WTC11 (cell line): ENCODE measurements at regions not wholly inside any gene's neighbourhood (a gene's known extent, or its start where the extent isn't known, plus 50 kb on each side); places are given as distances from the start of the nearest gene placed in this dataset.

Experiments
- ATAC-seq: fragments of 200-7000 bp; cut with Tn5 transposase; 2 replicates; pipeline ENCODE4 v1.10.0; 2021; ENCODE audit warnings: mild to moderate bottlenecking, moderate library complexity
- CTCF ChIA-PET: fragments of 300-600 bp; sonication (Branson Sonifier 250); formaldehyde crosslinking; loops from one replicate; lab custom pipeline; 2021; ENCODE audit warnings: antibody characterized with exemption; lab: Charles Lee
- POLR2A ChIA-PET: fragments of 350-600 bp; sonication (Branson Sonifier 250); formaldehyde crosslinking; loops from one replicate; lab custom pipeline; 2021; ENCODE audit warnings: antibody characterized with exemption; lab: Charles Lee
- DNase-seq: peaks from one replicate; pipeline ENCODE4 v3.0.0; 2021; ENCODE audit warnings: low spot score
- H3K27ac Mint-ChIP-seq: 2 replicates; pipeline ENCODE4 v1.8.0; 2021; ENCODE audit warnings: mixed read lengths
- H3K27me3 Mint-ChIP-seq: 2 replicates; pipeline ENCODE4 v1.8.0; 2021; ENCODE audit warnings: low read depth, mild to moderate bottlenecking, moderate library complexity, mixed read lengths
- H3K36me3 Mint-ChIP-seq: 2 replicates; pipeline ENCODE4 v1.8.0; 2021; ENCODE audit warnings: mixed read lengths
- H3K4me1 Mint-ChIP-seq: 2 replicates; pipeline ENCODE4 v1.8.0; 2022; ENCODE audit warnings: mixed read lengths
- H3K4me3 Mint-ChIP-seq: 2 replicates; pipeline ENCODE4 v1.8.0; 2021; ENCODE audit warnings: mild to moderate bottlenecking, moderate library complexity, mixed read lengths
- H3K9me3 Mint-ChIP-seq: 2 replicates; pipeline ENCODE4 v1.8.0; 2021; ENCODE audit warnings: mixed read lengths
- ATF1 ChIP-seq: sonication (generic); formaldehyde crosslinking; IDR thresholded peaks from 2 replicates; pipeline ENCODE4 v1.8.1; 2023; ENCODE audit warnings: mild to moderate bottlenecking, moderate library complexity, missing genetic modification reagents
- GRHL2 ChIP-seq: fragments of 250-450 bp; sonication (Bioruptor Pico); IDR thresholded peaks from 2 replicates; pipeline ENCODE4 v1.8.0; 2022; ENCODE audit warnings: mild to moderate bottlenecking, moderate library complexity; ENCODE audit not compliant: insufficient replicate concordance, severe bottlenecking
- MYBL2 ChIP-seq: sonication (generic); formaldehyde crosslinking; IDR thresholded peaks from 2 replicates; pipeline ENCODE4 v1.8.1; 2023; ENCODE audit warnings: mild to moderate bottlenecking, moderate library complexity, missing genetic modification reagents
- NR2C2 ChIP-seq: sonication (generic); formaldehyde crosslinking; IDR thresholded peaks from 2 replicates; pipeline ENCODE4 v1.8.0; 2022; ENCODE audit warnings: mild to moderate bottlenecking, missing genetic modification reagents
- RELA ChIP-seq: sonication (generic); formaldehyde crosslinking; IDR thresholded peaks from 2 replicates; pipeline ENCODE4 v1.8.1; 2022; ENCODE audit warnings: missing genetic modification reagents, mild to moderate bottlenecking, borderline replicate concordance
- SMAD3 ChIP-seq: sonication (generic); formaldehyde crosslinking; IDR thresholded peaks from 2 replicates; pipeline ENCODE4 v1.8.0; 2022; ENCODE audit warnings: missing genetic modification reagents, mild to moderate bottlenecking, borderline replicate concordance
- TEAD4 ChIP-seq: sonication (generic); formaldehyde crosslinking; IDR thresholded peaks from 2 replicates; pipeline ENCODE4 v1.8.0; 2022; ENCODE audit warnings: mild to moderate bottlenecking, missing genetic modification reagents
- TP53 ChIP-seq: sonication (generic); formaldehyde crosslinking; IDR thresholded peaks from 2 replicates; pipeline ENCODE4 v1.8.1; 2023; ENCODE audit warnings: mild to moderate bottlenecking, missing genetic modification reagents
- ZNF317 ChIP-seq: sonication (generic); formaldehyde crosslinking; IDR thresholded peaks from 2 replicates; pipeline ENCODE4 v1.8.1; 2023; ENCODE audit warnings: low read depth, mild to moderate bottlenecking, moderate library complexity, missing genetic modification reagents, borderline replicate concordance
- TF ChIP-seq, protein P1 (sequence below): sonication (generic); formaldehyde crosslinking; IDR thresholded peaks from 2 replicates; pipeline ENCODE4 v1.8.0; 2023; ENCODE audit warnings: mild to moderate bottlenecking, missing genetic modification reagents
- TF ChIP-seq, protein P2 (sequence below): sonication (generic); formaldehyde crosslinking; IDR thresholded peaks from 2 replicates; pipeline ENCODE4 v1.8.0; 2022; ENCODE audit warnings: mild to moderate bottlenecking, missing genetic modification reagents
- TF ChIP-seq, protein P3 (sequence below): sonication (generic); formaldehyde crosslinking; conservative IDR thresholded peaks from 2 replicates; pipeline ENCODE4 v1.8.1; 2023; ENCODE audit warnings: mild to moderate bottlenecking, low read depth, missing genetic modification reagents, moderate library complexity
- TF ChIP-seq, protein P4 (sequence below): sonication (generic); formaldehyde crosslinking; IDR thresholded peaks from 2 replicates; pipeline ENCODE4 v1.8.1; 2022; ENCODE audit warnings: mild to moderate bottlenecking, missing genetic modification reagents, moderate library complexity, borderline replicate concordance

DNA sequence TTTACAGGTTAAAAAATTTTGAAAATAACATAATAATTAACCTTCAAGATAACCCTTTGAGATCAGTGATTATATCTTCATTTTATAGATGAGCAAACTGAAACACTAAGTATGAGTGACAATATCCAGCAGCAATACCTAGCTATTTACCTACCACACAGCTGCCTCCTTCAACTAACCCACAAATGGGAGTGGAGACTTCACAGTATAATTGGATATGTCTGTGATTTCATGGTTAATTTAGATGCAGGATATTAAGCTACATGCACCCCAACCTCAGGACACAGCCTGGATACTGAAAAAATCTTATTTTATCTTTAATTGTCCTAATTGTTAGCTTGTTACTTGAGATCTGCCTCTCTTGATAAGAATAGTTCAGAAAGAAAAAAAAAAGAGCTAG is 297.2 kb upstream of the ANO5 start (continued):
- TF ChIP-seq, protein P1, sequence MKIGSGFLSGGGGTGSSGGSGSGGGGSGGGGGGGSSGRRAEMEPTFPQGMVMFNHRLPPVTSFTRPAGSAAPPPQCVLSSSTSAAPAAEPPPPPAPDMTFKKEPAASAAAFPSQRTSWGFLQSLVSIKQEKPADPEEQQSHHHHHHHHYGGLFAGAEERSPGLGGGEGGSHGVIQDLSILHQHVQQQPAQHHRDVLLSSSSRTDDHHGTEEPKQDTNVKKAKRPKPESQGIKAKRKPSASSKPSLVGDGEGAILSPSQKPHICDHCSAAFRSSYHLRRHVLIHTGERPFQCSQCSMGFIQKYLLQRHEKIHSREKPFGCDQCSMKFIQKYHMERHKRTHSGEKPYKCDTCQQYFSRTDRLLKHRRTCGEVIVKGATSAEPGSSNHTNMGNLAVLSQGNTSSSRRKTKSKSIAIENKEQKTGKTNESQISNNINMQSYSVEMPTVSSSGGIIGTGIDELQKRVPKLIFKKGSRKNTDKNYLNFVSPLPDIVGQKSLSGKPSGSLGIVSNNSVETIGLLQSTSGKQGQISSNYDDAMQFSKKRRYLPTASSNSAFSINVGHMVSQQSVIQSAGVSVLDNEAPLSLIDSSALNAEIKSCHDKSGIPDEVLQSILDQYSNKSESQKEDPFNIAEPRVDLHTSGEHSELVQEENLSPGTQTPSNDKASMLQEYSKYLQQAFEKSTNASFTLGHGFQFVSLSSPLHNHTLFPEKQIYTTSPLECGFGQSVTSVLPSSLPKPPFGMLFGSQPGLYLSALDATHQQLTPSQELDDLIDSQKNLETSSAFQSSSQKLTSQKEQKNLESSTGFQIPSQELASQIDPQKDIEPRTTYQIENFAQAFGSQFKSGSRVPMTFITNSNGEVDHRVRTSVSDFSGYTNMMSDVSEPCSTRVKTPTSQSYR (CRISPR knock-in tag), result no peak
- TF ChIP-seq ATF1 (CRISPR knock-in tag), result no peak

DNA sequence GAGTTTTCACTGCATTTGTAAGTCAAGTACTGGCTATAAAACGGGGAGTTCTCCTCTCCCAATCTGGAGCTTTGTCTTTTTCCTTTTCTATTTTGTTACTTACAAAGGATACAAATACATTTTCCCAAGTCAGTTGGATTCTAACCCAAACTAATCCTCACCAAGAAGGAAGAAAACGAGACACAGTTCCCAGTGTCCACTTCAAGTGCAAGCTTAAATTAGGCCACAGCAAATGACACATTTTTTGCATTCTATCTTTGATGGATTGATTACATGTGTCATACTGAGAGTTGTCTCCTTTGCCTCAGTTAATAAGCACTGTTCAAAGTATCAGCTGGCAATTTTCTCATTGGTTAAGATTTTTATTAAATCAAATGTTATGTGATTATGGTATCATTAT is 296.7 kb upstream of the ANO5 start:
- ATAC-seq (no peak), DNase-seq (no peak)
- H3K36me3 Mint-ChIP-seq, result no peaks in the 10 kb centered on the region
- ChIA-PET POLR2A (no interaction called here), CTCF (interaction anchor here (2.1 kb wide), 1 partner anchor 9 kb away, joined by 5 read pairs; no protein-coding TSS in a partner anchor)
- no peak overlapping the region for H3K27ac Mint-ChIP-seq
- no peaks in the 10 kb centered on the region for H3K4me1 Mint-ChIP-seq
- no peaks in the 10 kb centered on the region for H3K27me3 Mint-ChIP-seq
- TF ChIP-seq ZNF317 (CRISPR knock-in tag), result no peak
- no peaks in the 10 kb centered on the region for H3K9me3 Mint-ChIP-seq
- no peak overlapping the region for H3K4me3 Mint-ChIP-seq

DNA sequence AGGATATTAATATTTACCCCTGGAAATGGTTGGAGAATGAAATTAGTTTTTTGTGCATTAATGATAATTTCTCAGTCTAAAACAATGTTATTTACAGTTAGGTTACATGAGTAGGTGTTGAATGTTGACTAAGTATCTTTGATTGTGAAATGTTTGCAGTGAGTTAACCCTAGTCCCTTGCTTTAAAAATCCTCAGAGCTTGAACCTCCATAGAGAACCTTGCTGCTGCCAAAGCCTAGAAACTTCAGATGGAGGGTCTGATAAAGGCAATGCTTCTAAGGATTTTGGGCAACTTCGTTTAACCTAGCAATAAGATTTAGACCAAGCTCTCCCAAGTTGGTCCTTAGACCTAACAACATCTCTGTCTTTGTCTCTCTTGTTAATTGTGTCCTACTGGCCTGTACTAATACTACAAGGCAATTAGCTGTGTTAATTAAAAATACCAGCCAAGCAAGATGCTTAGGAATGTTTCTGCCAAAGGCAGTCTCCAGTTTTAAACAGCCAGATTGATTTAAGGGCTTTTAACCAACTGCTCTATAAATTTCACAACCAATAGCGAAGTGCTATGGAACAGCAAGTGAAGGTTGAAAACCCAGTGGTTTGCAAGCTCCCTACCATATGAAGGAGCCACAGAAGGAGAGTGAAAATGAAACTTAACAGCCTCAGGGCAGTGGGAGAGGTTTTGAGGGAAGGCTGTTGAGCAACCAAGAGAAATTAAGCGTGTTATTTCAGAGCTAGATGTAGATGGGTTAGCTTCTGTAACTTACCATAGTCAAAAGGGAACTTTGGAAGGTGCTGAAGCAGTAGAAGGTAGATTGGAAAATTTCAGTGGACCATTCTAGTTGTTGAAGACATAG is 295.9 kb upstream of the ANO5 start:
- ChIA-PET CTCF (interaction anchor here (2.1 kb wide), 1 partner anchor 8 kb away, joined by 5 read pairs; no protein-coding TSS in a partner anchor), POLR2A (no interaction called here)
- H3K4me1 Mint-ChIP-seq, result no peaks in the 10 kb centered on the region
- DNase-seq (no peak), ATAC-seq (no peak)
- TF ChIP-seq GRHL2 (CRISPR knock-in tag), result no peak
- TF ChIP-seq, protein P2, sequence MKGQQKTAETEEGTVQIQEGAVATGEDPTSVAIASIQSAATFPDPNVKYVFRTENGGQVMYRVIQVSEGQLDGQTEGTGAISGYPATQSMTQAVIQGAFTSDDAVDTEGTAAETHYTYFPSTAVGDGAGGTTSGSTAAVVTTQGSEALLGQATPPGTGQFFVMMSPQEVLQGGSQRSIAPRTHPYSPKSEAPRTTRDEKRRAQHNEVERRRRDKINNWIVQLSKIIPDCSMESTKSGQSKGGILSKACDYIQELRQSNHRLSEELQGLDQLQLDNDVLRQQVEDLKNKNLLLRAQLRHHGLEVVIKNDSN (CRISPR knock-in tag), result no peak
- H3K36me3 Mint-ChIP-seq, result no peaks in the 10 kb centered on the region
- H3K27ac Mint-ChIP-seq, result no peak overlapping the region
- H3K9me3 Mint-ChIP-seq, result no peaks in the 10 kb centered on the region
- H3K4me3 Mint-ChIP-seq, result no peak overlapping the region
- H3K27me3 Mint-ChIP-seq, result no peaks in the 10 kb centered on the region

DNA sequence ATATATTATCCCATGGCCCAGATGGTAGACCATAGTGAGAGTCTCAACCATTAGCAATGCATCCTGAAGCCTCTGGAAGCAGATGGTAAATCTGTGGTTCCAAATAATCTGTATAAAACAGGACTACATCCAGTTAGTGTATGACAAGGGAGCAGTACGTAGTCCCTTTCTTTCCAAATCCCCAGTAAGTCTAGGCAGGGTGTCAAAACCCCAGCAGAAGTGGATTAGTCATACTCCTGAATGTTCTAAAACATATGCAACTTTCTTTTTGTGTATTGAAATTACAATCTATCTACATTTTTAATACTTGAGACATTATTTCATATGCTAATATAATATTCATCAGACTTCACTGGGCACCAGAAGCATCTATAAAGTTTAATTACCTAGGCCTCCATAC is 295.1 kb upstream of the ANO5 start:
- no peaks in the 10 kb centered on the region for H3K27me3 Mint-ChIP-seq
- TF ChIP-seq, protein P2 (CRISPR knock-in tag), result no peak
- TF ChIP-seq, protein P1 (CRISPR knock-in tag), result no peak
- TF ChIP-seq TEAD4 (CRISPR knock-in tag), result no peak
- TF ChIP-seq TP53 (CRISPR knock-in tag), result no peak
- H3K36me3 Mint-ChIP-seq, result no peaks in the 10 kb centered on the region
- DNase-seq, result no peak
- ATAC-seq, result no peak
- H3K27ac Mint-ChIP-seq, result no peak overlapping the region
- POLR2A ChIA-PET, result no interaction called here
- H3K9me3 Mint-ChIP-seq, result no peaks in the 10 kb centered on the region
- CTCF ChIA-PET, result interaction anchor here (2.1 kb wide), 1 partner anchor 7 kb away, joined by 5 read pairs; no protein-coding TSS in a partner anchor
- no peak overlapping the region for H3K4me3 Mint-ChIP-seq
- no peaks in the 10 kb centered on the region for H3K4me1 Mint-ChIP-seq

DNA sequence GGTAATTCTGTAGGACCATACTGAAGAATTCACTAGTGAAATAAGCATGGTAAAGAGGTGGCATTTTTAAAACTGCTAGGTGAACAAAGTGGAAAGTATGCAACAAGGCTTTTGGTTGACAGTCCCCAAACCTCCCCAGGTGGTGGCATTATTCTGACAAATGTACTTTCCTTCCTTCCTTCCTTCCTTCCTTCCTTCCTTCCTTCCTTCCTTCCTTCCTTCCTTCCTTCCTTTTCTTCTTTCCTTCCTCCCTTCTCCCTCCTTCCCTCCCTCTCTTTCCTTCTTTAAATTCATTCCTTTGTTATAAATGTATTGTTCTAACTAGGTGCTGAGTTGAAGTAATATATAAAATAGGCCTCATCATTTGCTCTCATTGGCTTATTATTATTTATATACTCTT is 284.7 kb upstream of the ANO5 start:
- Mint-ChIP-seq H3K9me3 (no peaks in the 10 kb centered on the region), H3K4me1 (peaks cover 6% of the 10 kb centered on the region), H3K4me3 (no peak overlapping the region), H3K27ac (no peak overlapping the region), H3K27me3 (no peaks in the 10 kb centered on the region), H3K36me3 (no peaks in the 10 kb centered on the region)
- ChIA-PET CTCF (no interaction called here), POLR2A (no interaction called here)
- ATAC-seq, result no peak
- DNase-seq, result no peak
- TF ChIP-seq SMAD3, result no peak
- no peak for TF ChIP-seq NR2C2
- TF ChIP-seq, protein P3, sequence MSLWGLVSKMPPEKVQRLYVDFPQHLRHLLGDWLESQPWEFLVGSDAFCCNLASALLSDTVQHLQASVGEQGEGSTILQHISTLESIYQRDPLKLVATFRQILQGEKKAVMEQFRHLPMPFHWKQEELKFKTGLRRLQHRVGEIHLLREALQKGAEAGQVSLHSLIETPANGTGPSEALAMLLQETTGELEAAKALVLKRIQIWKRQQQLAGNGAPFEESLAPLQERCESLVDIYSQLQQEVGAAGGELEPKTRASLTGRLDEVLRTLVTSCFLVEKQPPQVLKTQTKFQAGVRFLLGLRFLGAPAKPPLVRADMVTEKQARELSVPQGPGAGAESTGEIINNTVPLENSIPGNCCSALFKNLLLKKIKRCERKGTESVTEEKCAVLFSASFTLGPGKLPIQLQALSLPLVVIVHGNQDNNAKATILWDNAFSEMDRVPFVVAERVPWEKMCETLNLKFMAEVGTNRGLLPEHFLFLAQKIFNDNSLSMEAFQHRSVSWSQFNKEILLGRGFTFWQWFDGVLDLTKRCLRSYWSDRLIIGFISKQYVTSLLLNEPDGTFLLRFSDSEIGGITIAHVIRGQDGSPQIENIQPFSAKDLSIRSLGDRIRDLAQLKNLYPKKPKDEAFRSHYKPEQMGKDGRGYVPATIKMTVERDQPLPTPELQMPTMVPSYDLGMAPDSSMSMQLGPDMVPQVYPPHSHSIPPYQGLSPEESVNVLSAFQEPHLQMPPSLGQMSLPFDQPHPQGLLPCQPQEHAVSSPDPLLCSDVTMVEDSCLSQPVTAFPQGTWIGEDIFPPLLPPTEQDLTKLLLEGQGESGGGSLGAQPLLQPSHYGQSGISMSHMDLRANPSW, result no peak
- no peak for TF ChIP-seq MYBL2 (CRISPR knock-in tag)
- TF ChIP-seq RELA (CRISPR knock-in tag), result no peak
- TF ChIP-seq, protein P4, sequence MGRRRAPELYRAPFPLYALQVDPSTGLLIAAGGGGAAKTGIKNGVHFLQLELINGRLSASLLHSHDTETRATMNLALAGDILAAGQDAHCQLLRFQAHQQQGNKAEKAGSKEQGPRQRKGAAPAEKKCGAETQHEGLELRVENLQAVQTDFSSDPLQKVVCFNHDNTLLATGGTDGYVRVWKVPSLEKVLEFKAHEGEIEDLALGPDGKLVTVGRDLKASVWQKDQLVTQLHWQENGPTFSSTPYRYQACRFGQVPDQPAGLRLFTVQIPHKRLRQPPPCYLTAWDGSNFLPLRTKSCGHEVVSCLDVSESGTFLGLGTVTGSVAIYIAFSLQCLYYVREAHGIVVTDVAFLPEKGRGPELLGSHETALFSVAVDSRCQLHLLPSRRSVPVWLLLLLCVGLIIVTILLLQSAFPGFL (CRISPR knock-in tag), result no peak
